Smooth muscle cell (in vitro differentiated cells): ENCODE measurements at regions not wholly inside any gene's neighbourhood (a gene's known extent, or its start where the extent isn't known, plus 50 kb on each side); places are given as distances from the start of the nearest gene placed in this dataset.
"Not testable (repeated sequence)": the region's sequence is repeated elsewhere in the genome, so short reads cannot be mapped to it uniquely, and the experiment has no call there.

Experiments used
- DNase-seq: peaks from one replicate; lab custom pipeline; 2025; ENCODE audit not compliant: unreplicated experiment; lab: John Stamatoyannopoulos, UW
- H2AFZ ChIP-seq: fragments of 200-600 bp; sonication (generic); 2 replicates; pipeline ENCODE4 v1.6.0; 2016; ENCODE audit warnings: antibody characterized with exemption, low read depth, mild to moderate bottlenecking
- H3F3A ChIP-seq: fragments of 200-600 bp; sonication (generic); 2 replicates; pipeline ENCODE4 v1.6.0; 2017; ENCODE audit warnings: antibody characterized with exemption, low read depth
- H3K27ac ChIP-seq: fragments of 200-600 bp; sonication (generic); 2 replicates; pipeline ENCODE4 v1.5.1; 2016; ENCODE audit warnings: low read depth, mild to moderate bottlenecking
- H3K27me3 ChIP-seq: fragments of 200-600 bp; sonication (generic); 2 replicates; pipeline ENCODE4 v1.6.1; 2016; ENCODE audit warnings: low read depth, mild to moderate bottlenecking
- H3K36me3 ChIP-seq: fragments of 200-600 bp; sonication (generic); 2 replicates; pipeline ENCODE4 v1.5.1; 2016; ENCODE audit warnings: low read depth
- H3K4me1 ChIP-seq: fragments of 200-600 bp; sonication (generic); 2 replicates; pipeline ENCODE4 v1.5.1; 2016; ENCODE audit warnings: low read depth
- H3K4me2 ChIP-seq: fragments of 200-600 bp; sonication (generic); 2 replicates; pipeline ENCODE4 v1.6.0; 2016; ENCODE audit warnings: mild to moderate bottlenecking
- H3K4me3 ChIP-seq: fragments of 200-600 bp; sonication (generic); 2 replicates; pipeline ENCODE4 v1.5.1; 2016; ENCODE audit warnings: mild to moderate bottlenecking
- H3K79me2 ChIP-seq: fragments of 200-600 bp; sonication (generic); 2 replicates; pipeline ENCODE4 v1.6.0; 2016; ENCODE audit warnings: low read depth, mild to moderate bottlenecking
- H3K9ac ChIP-seq: fragments of 200-600 bp; sonication (generic); 2 replicates; pipeline ENCODE4 v1.6.0; 2016; ENCODE audit warnings: low read depth
- H3K9me3 ChIP-seq: fragments of 200-600 bp; sonication (generic); replicated peaks from 2 replicates; pipeline ENCODE4 v1.5.1; 2016; ENCODE audit warnings: low read depth
- H4K20me1 ChIP-seq: fragments of 200-600 bp; sonication (generic); 2 replicates; pipeline ENCODE4 v1.6.0; 2016; ENCODE audit warnings: low read depth
- WGBS: methylation state at CpG from one replicate; pipeline ENCODE4 v1.1.7; 2016; ENCODE audit warnings: low lambda C conversion rate; 5-methylcytosine and 5-hydroxymethylcytosine counted together
- TF ChIP-seq, protein P1 (sequence below): fragments of 200-600 bp; sonication (generic); IDR thresholded peaks from 2 replicates; pipeline ENCODE4 v1.5.1; 2017; ENCODE audit warnings: borderline replicate concordance, mild to moderate bottlenecking, antibody characterized with exemption; ENCODE audit not compliant: insufficient read depth, poor library complexity, severe bottlenecking

DNA sequence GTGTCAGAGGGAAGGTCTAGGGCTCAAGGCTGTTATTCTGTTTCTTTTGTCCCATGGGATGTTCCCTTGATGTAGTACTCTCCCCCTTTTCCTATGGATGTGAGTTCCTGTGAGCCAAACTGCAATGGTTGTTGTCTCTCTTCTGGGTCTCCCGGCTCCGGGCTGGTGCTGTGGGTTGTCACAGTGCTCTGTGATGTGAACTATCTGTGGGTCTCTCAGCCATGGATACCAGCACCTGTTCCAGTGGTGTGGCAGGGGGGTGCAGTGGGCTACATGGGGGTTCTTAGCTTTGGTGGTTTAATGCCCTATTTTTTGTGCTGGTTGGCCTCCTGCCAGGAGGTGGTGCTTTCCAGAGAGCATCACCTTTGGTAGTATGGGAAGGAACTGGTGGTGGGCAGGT lies 941.1 kb downstream of the KCNA4 start:
- Histone ChIP-seq H3F3A (no peaks in the 10 kb centered on the region), H4K20me1 (no peaks in the 10 kb centered on the region), H2AFZ (no peak overlapping the region), H3K36me3 (no peaks in the 10 kb centered on the region), H3K27ac (no peak overlapping the region), H3K4me2 (no peak overlapping the region), H3K79me2 (no peaks in the 10 kb centered on the region), H3K9me3 (no peaks in the 10 kb centered on the region), H3K4me3 (no peak overlapping the region), H3K9ac (no peak overlapping the region), H3K4me1 (no peaks in the 10 kb centered on the region), H3K27me3 (no peaks in the 10 kb centered on the region)
- 62% methylated on average over 2 of the region's 2 CpGs for WGBS
- TF ChIP-seq, protein P1, sequence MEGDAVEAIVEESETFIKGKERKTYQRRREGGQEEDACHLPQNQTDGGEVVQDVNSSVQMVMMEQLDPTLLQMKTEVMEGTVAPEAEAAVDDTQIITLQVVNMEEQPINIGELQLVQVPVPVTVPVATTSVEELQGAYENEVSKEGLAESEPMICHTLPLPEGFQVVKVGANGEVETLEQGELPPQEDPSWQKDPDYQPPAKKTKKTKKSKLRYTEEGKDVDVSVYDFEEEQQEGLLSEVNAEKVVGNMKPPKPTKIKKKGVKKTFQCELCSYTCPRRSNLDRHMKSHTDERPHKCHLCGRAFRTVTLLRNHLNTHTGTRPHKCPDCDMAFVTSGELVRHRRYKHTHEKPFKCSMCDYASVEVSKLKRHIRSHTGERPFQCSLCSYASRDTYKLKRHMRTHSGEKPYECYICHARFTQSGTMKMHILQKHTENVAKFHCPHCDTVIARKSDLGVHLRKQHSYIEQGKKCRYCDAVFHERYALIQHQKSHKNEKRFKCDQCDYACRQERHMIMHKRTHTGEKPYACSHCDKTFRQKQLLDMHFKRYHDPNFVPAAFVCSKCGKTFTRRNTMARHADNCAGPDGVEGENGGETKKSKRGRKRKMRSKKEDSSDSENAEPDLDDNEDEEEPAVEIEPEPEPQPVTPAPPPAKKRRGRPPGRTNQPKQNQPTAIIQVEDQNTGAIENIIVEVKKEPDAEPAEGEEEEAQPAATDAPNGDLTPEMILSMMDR, result no peak
- DNase-seq, result no peak

- no peak overlapping the region for H3K27ac ChIP-seq
- H3K4me1 ChIP-seq, result no peaks in the 10 kb centered on the region
- no peak overlapping the region for H3K4me3 ChIP-seq
- H3K27me3 ChIP-seq, result no peaks in the 10 kb centered on the region
- H3K79me2 ChIP-seq, result no peaks in the 10 kb centered on the region
- no peaks in the 10 kb centered on the region for H3K36me3 ChIP-seq
- no peak for DNase-seq
- H3F3A ChIP-seq, result no peaks in the 10 kb centered on the region
- H3K9me3 ChIP-seq, result no peaks in the 10 kb centered on the region
- WGBS, result 85% methylated on average over 3 of the region's 3 CpGs
- H4K20me1 ChIP-seq, result no peaks in the 10 kb centered on the region
- no peak overlapping the region for H2AFZ ChIP-seq
- TF ChIP-seq, protein P1, result no peak
- H3K9ac ChIP-seq, result no peak overlapping the region
- no peak overlapping the region for H3K4me2 ChIP-seq
Measured at GRCh38 chr11:29063630-29064361, 953.0 kb downstream of the KCNA4 start.

- no peaks in the 10 kb centered on the region for H3K27me3 ChIP-seq
- no peaks in the 10 kb centered on the region for H3F3A ChIP-seq
- no peaks in the 10 kb centered on the region for H3K79me2 ChIP-seq
- H4K20me1 ChIP-seq, result no peaks in the 10 kb centered on the region
- H3K36me3 ChIP-seq, result no peaks in the 10 kb centered on the region
- H3K4me1 ChIP-seq, result no peaks in the 10 kb centered on the region
- TF ChIP-seq, protein P1, result no peak
- H3K4me3 ChIP-seq, result no peak overlapping the region
- H2AFZ ChIP-seq, result no peak overlapping the region
- no peaks in the 10 kb centered on the region for H3K9me3 ChIP-seq
- no peak overlapping the region for H3K9ac ChIP-seq
- no peak overlapping the region for H3K4me2 ChIP-seq
- DNase-seq, result no peak
- no peak overlapping the region for H3K27ac ChIP-seq
Measured at GRCh38 chr11:29061452-29061851, 953.3 kb downstream of the METTL15 start.

GRCh38 chr11:29056487-29056886 lies 948.3 kb downstream of the METTL15 start:
- WGBS, result 76% methylated on average over 2 of the region's 2 CpGs
- H3K9me3 ChIP-seq, result not testable (repeated sequence)

More at GRCh38 chr11:29056487-29056886, 948.3 kb downstream of the METTL15 start:
- not testable (repeated sequence) for H2AFZ ChIP-seq, H4K20me1 ChIP-seq, DNase-seq, H3K27me3 ChIP-seq, H3K4me2 ChIP-seq, H3K79me2 ChIP-seq, H3K4me1 ChIP-seq, H3F3A ChIP-seq, H3K9ac ChIP-seq, H3K4me3 ChIP-seq, H3K36me3 ChIP-seq, H3K27ac ChIP-seq
